GM20000 (cell line): ENCODE measurements at regions not wholly inside any gene's neighbourhood (a gene's known extent, or its start where the extent isn't known, plus 50 kb on each side); places are given as distances from the start of the nearest gene placed in this dataset.

ENCODE experiments used
- DNase-seq: peaks from one replicate; pipeline ENCODE4 v3.0.0; 2012; ENCODE audit warnings: low spot score
- CTCF ChIP-seq: IDR thresholded peaks from 2 replicates; pipeline ENCODE4 v1.5.1; 2012; ENCODE audit warnings: mild to moderate bottlenecking, control low read depth; ENCODE audit errors: extremely low read depth, missing control alignments

GRCh38 chr1:93807311-93807930 lies 71.6 kb downstream of the DNTTIP2 start:
- DNase-seq: no peak
- TF ChIP-seq CTCF: no peak

GRCh38 chr1:93805027-93805610 lies 73.9 kb downstream of the DNTTIP2 start:
- DNase-seq: no peak
- no peak for TF ChIP-seq CTCF

- TF ChIP-seq CTCF: no peak
- DNase-seq: no peak
Observed at GRCh38 chr1:93804412-93804811, 74.6 kb downstream of the DNTTIP2 start.

GRCh38 chr1:93801471-93801870 lies 77.5 kb downstream of the DNTTIP2 start:
- TF ChIP-seq CTCF: no peak
- no peak for DNase-seq

- TF ChIP-seq CTCF: no peak
Observed at GRCh38 chr1:93800856-93801255, 78.2 kb downstream of the DNTTIP2 start.

GRCh38 chr1:93798291-93798690 lies 80.7 kb downstream of the DNTTIP2 start:
- DNase-seq: no peak

More at GRCh38 chr1:93800856-93801255, 78.2 kb downstream of the DNTTIP2 start:
- DNase-seq: no peak

More at GRCh38 chr1:93798291-93798690, 80.7 kb downstream of the DNTTIP2 start:
- TF ChIP-seq CTCF: no peak
